ENCODE measurements at regions not wholly inside any gene's neighbourhood (a gene's known extent, or its start where the extent isn't known, plus 50 kb on each side); places are given as distances from the start of the nearest gene placed in this dataset.

DNA sequence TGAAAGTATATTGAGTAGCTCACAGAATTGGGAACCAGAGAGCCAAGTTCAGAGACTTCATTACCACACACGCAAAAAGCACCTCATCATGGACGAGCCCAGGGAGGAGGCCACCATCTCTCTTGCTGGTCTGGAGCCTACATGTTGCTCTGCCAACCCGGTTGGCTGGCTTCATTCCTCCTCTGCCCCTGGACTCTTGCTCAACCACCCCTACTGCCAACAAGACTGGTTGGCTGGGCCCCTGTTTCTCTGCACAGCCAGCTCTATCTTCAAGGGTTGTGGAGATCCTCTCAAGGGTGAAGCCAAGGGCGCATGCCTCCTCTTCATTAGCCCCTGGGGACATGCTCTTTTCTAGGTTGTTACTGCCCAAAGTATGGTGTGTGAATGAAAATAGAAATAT, 142.7 kb downstream of the JCAD start:
- no peaks in the 10 kb centered on the region for H3K36me3 ChIP-seq (ENCODE audit: control insufficient read depth in 2 of 2, insufficient read depth in 2 of 2, low read length in 2 of 2)
- no peak overlapping the region for H3K4me3 ChIP-seq (ENCODE audit: low read length in 2 of 2)
- no peak overlapping the region for H3K9ac ChIP-seq (ENCODE audit: low read depth in 1 of 2, low read length in 2 of 2)
- no peaks in the 10 kb centered on the region for H3K27me3 ChIP-seq (ENCODE audit: control insufficient read depth in 2 of 2, insufficient read depth in 2 of 2, low read length in 2 of 2)
- no peak overlapping the region for H3K27ac ChIP-seq (ENCODE audit: low read depth in 2 of 2, low read length in 2 of 2)
- no peaks in the 10 kb centered on the region for H3K4me1 ChIP-seq (ENCODE audit: control insufficient read depth in 2 of 2, insufficient read depth in 2 of 2, low read length in 2 of 2)
- no peaks in the 10 kb centered on the region for H3K9me3 ChIP-seq (ENCODE audit: control insufficient read depth in 2 of 2, low read length in 2 of 2)

GRCh38 chr10:29914986-29915785, 144.2 kb downstream of the JCAD start:
- H3K4me1 ChIP-seq (ENCODE audit: control insufficient read depth in 2 of 2, insufficient read depth in 2 of 2, low read length in 2 of 2) = no peaks in the 10 kb centered on the region
- no peak overlapping the region for H3K27ac ChIP-seq (ENCODE audit: low read depth in 2 of 2, low read length in 2 of 2)
- no peak overlapping the region for H3K4me3 ChIP-seq (ENCODE audit: low read length in 2 of 2)
- H3K27me3 ChIP-seq (ENCODE audit: control insufficient read depth in 2 of 2, insufficient read depth in 2 of 2, low read length in 2 of 2) = no peaks in the 10 kb centered on the region
- no peaks in the 10 kb centered on the region for H3K36me3 ChIP-seq (ENCODE audit: control insufficient read depth in 2 of 2, insufficient read depth in 2 of 2, low read length in 2 of 2)
- no peak overlapping the region for H3K9ac ChIP-seq (ENCODE audit: low read depth in 1 of 2, low read length in 2 of 2)
- no peaks in the 10 kb centered on the region for H3K9me3 ChIP-seq (ENCODE audit: control insufficient read depth in 2 of 2, low read length in 2 of 2)

DNA sequence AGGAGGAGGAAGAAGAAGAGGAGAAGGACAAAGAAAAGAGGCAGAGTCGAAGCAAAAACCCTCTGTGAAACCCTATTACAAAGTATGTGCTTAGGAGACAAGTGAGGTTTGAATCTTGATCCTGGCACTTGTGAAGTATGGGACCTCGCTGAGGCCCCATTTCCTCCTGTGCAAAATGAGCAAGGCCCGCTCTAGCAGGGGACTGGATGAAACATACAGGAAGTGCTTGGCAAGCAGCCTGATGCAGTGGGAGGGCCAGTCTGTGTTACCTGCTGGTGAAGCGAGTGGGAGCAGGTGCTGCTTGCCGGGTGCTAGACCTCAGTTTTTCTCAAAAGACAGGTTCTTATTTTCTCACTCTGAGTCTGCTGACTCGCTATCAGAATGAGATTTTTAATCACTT, 150.4 kb downstream of the JCAD start:
- no peaks in the 10 kb centered on the region for H3K4me1 ChIP-seq (ENCODE audit: control insufficient read depth in 2 of 2, insufficient read depth in 2 of 2, low read length in 2 of 2)
- H3K9ac ChIP-seq (ENCODE audit: low read depth in 1 of 2, low read length in 2 of 2) = no peak overlapping the region
- H3K4me3 ChIP-seq (ENCODE audit: low read length in 2 of 2) = no peak overlapping the region
- H3K27me3 ChIP-seq (ENCODE audit: control insufficient read depth in 2 of 2, insufficient read depth in 2 of 2, low read length in 2 of 2) = no peaks in the 10 kb centered on the region
- no peaks in the 10 kb centered on the region for H3K9me3 ChIP-seq (ENCODE audit: control insufficient read depth in 2 of 2, low read length in 2 of 2)
- H3K36me3 ChIP-seq (ENCODE audit: control insufficient read depth in 2 of 2, insufficient read depth in 2 of 2, low read length in 2 of 2) = no peaks in the 10 kb centered on the region
- H3K27ac ChIP-seq (ENCODE audit: low read depth in 2 of 2, low read length in 2 of 2) = no peak overlapping the region

GRCh38 chr10:29900865-29901264, 158.5 kb downstream of the JCAD start:
- H3K27me3 ChIP-seq (ENCODE audit: control insufficient read depth in 2 of 2, insufficient read depth in 2 of 2, low read length in 2 of 2) = no peaks in the 10 kb centered on the region
- H3K9me3 ChIP-seq (ENCODE audit: control insufficient read depth in 2 of 2, low read length in 2 of 2) = no peaks in the 10 kb centered on the region
- H3K27ac ChIP-seq (ENCODE audit: low read depth in 2 of 2, low read length in 2 of 2) = no peak overlapping the region
- H3K36me3 ChIP-seq (ENCODE audit: control insufficient read depth in 2 of 2, insufficient read depth in 2 of 2, low read length in 2 of 2) = no peaks in the 10 kb centered on the region
- H3K4me1 ChIP-seq (ENCODE audit: control insufficient read depth in 2 of 2, insufficient read depth in 2 of 2, low read length in 2 of 2) = no peaks in the 10 kb centered on the region
- H3K4me3 ChIP-seq (ENCODE audit: low read length in 2 of 2) = no peak overlapping the region
- no peak overlapping the region for H3K9ac ChIP-seq (ENCODE audit: low read depth in 1 of 2, low read length in 2 of 2)

GRCh38 chr10:29897999-29898716, 161.2 kb downstream of the JCAD start:
- H3K36me3 ChIP-seq (ENCODE audit: control insufficient read depth in 2 of 2, insufficient read depth in 2 of 2, low read length in 2 of 2) = no peaks in the 10 kb centered on the region
- H3K9me3 ChIP-seq (ENCODE audit: control insufficient read depth in 2 of 2, low read length in 2 of 2) = no peaks in the 10 kb centered on the region
- H3K27ac ChIP-seq (ENCODE audit: low read depth in 2 of 2, low read length in 2 of 2) = no peak overlapping the region
- H3K27me3 ChIP-seq (ENCODE audit: control insufficient read depth in 2 of 2, insufficient read depth in 2 of 2, low read length in 2 of 2) = no peaks in the 10 kb centered on the region
- H3K9ac ChIP-seq (ENCODE audit: low read depth in 1 of 2, low read length in 2 of 2) = no peak overlapping the region
- H3K4me3 ChIP-seq (ENCODE audit: low read length in 2 of 2) = no peak overlapping the region
- H3K4me1 ChIP-seq (ENCODE audit: control insufficient read depth in 2 of 2, insufficient read depth in 2 of 2, low read length in 2 of 2) = no peaks in the 10 kb centered on the region

DNA sequence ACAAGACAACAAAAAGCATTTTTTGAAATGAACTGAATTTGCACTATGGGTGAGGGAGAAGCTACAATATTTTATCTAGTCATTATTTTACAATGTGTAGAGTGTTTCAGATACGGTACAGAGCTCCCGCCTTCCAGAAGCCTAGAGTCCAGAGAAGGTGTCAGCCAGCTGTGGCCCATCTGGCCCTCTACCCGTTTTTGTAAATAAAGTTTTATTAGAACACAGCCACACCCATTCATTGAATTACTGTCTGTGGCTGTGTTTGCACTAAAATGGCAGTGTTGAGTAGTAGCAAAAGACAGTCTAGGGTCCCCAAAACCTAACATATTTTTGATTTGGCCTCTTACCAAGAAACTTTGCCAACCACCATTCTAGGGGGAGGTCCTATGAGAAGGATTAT, 162.0 kb downstream of the JCAD start:
- Histone ChIP-seq H3K36me3 (ENCODE audit: control insufficient read depth in 2 of 2, insufficient read depth in 2 of 2, low read length in 2 of 2) (no peaks in the 10 kb centered on the region), H3K4me3 (ENCODE audit: low read length in 2 of 2) (no peak overlapping the region), H3K9ac (ENCODE audit: low read depth in 1 of 2, low read length in 2 of 2) (no peak overlapping the region), H3K27me3 (ENCODE audit: control insufficient read depth in 2 of 2, insufficient read depth in 2 of 2, low read length in 2 of 2) (no peaks in the 10 kb centered on the region), H3K27ac (ENCODE audit: low read depth in 2 of 2, low read length in 2 of 2) (no peak overlapping the region), H3K4me1 (ENCODE audit: control insufficient read depth in 2 of 2, insufficient read depth in 2 of 2, low read length in 2 of 2) (no peaks in the 10 kb centered on the region), H3K9me3 (ENCODE audit: control insufficient read depth in 2 of 2, low read length in 2 of 2) (no peaks in the 10 kb centered on the region)

GRCh38 chr10:29896053-29896452, 163.3 kb downstream of the JCAD start:
- Histone ChIP-seq H3K27ac (ENCODE audit: low read depth in 2 of 2, low read length in 2 of 2) (no peak overlapping the region), H3K27me3 (ENCODE audit: control insufficient read depth in 2 of 2, insufficient read depth in 2 of 2, low read length in 2 of 2) (no peaks in the 10 kb centered on the region), H3K9ac (ENCODE audit: low read depth in 1 of 2, low read length in 2 of 2) (no peak overlapping the region), H3K4me1 (ENCODE audit: control insufficient read depth in 2 of 2, insufficient read depth in 2 of 2, low read length in 2 of 2) (no peaks in the 10 kb centered on the region), H3K4me3 (ENCODE audit: low read length in 2 of 2) (no peak overlapping the region), H3K9me3 (ENCODE audit: control insufficient read depth in 2 of 2, low read length in 2 of 2) (no peaks in the 10 kb centered on the region), H3K36me3 (ENCODE audit: control insufficient read depth in 2 of 2, insufficient read depth in 2 of 2, low read length in 2 of 2) (no peaks in the 10 kb centered on the region)

DNA sequence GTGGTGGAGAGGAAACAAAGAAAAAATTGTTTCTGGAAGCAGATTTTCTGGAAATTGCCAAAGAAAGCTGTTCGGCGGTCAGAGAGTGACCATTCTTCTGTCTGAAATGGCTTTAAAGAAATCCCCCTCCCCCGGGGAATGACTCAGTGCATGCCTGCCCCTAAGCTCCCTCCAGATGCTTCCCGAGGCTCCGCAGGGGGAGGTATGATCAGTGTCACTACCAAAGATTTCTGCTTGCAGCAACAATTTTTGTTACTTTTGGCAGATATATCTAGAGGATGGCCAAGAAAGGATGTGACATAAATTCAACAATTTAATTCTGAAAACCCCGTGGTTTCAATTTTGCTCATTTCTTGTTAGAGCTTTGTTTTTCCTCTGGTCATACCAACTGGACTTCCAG, 163.9 kb downstream of the JCAD start:
- Histone ChIP-seq H3K27me3 (ENCODE audit: control insufficient read depth in 2 of 2, insufficient read depth in 2 of 2, low read length in 2 of 2) (no peaks in the 10 kb centered on the region), H3K36me3 (ENCODE audit: control insufficient read depth in 2 of 2, insufficient read depth in 2 of 2, low read length in 2 of 2) (no peaks in the 10 kb centered on the region), H3K9ac (ENCODE audit: low read depth in 1 of 2, low read length in 2 of 2) (no peak overlapping the region), H3K27ac (ENCODE audit: low read depth in 2 of 2, low read length in 2 of 2) (no peak overlapping the region), H3K4me3 (ENCODE audit: low read length in 2 of 2) (no peak overlapping the region), H3K9me3 (ENCODE audit: control insufficient read depth in 2 of 2, low read length in 2 of 2) (no peaks in the 10 kb centered on the region), H3K4me1 (ENCODE audit: control insufficient read depth in 2 of 2, insufficient read depth in 2 of 2, low read length in 2 of 2) (no peaks in the 10 kb centered on the region)

- no peak overlapping the region for H3K27ac ChIP-seq (ENCODE audit: low read depth in 2 of 2, low read length in 2 of 2)
- no peaks in the 10 kb centered on the region for H3K36me3 ChIP-seq (ENCODE audit: control insufficient read depth in 2 of 2, insufficient read depth in 2 of 2, low read length in 2 of 2)
- H3K9ac ChIP-seq (ENCODE audit: low read depth in 1 of 2, low read length in 2 of 2) = no peak overlapping the region
- no peak overlapping the region for H3K4me3 ChIP-seq (ENCODE audit: low read length in 2 of 2)
- no peaks in the 10 kb centered on the region for H3K27me3 ChIP-seq (ENCODE audit: control insufficient read depth in 2 of 2, insufficient read depth in 2 of 2, low read length in 2 of 2)
- no peaks in the 10 kb centered on the region for H3K4me1 ChIP-seq (ENCODE audit: control insufficient read depth in 2 of 2, insufficient read depth in 2 of 2, low read length in 2 of 2)
- no peaks in the 10 kb centered on the region for H3K9me3 ChIP-seq (ENCODE audit: control insufficient read depth in 2 of 2, low read length in 2 of 2)
Measured at GRCh38 chr10:29888321-29888720, 171.1 kb downstream of the JCAD start.

DNA sequence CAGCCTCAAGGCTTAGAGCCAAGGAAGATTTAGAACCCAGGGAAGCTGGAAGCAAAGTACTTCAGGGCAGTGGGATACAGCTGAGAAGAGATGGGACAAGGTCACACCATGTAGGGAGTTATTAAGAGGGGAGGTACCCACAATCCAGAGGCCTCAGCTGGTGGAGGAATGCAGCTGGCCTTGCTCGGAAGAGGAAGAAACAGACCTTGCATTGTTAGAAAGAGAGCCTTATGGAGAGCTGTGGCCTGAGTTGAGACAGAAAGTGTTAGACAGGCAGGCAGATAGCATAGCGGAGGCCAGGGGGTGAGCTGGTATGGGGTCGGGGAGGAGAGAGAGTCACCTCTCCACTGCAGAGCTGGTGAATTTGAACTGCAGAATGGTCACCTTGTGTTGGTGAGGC, 173.1 kb downstream of the JCAD start:
- Histone ChIP-seq H3K36me3 (ENCODE audit: control insufficient read depth in 2 of 2, insufficient read depth in 2 of 2, low read length in 2 of 2) (no peaks in the 10 kb centered on the region), H3K9me3 (ENCODE audit: control insufficient read depth in 2 of 2, low read length in 2 of 2) (no peaks in the 10 kb centered on the region), H3K4me3 (ENCODE audit: low read length in 2 of 2) (no peak overlapping the region), H3K9ac (ENCODE audit: low read depth in 1 of 2, low read length in 2 of 2) (no peak overlapping the region), H3K4me1 (ENCODE audit: control insufficient read depth in 2 of 2, insufficient read depth in 2 of 2, low read length in 2 of 2) (no peaks in the 10 kb centered on the region), H3K27ac (ENCODE audit: low read depth in 2 of 2, low read length in 2 of 2) (no peak overlapping the region), H3K27me3 (ENCODE audit: control insufficient read depth in 2 of 2, insufficient read depth in 2 of 2, low read length in 2 of 2) (no peaks in the 10 kb centered on the region)
